Heart left ventricle (tissue), 16 donors: ENCODE measurements at regions not wholly inside any gene's neighbourhood (a gene's known extent, or its start where the extent isn't known, plus 50 kb on each side); places are given as distances from the start of the nearest gene placed in this dataset.

ENCODE experiments used
- ATAC-seq, 4 donors: fragments of 200-7000 bp; cut with Tn5 transposase; one replicate each; pipeline ENCODE4 v1.9.1; 2020 to 2022; ENCODE audit warnings: moderate library complexity in 4 of 4, mild to moderate bottlenecking in 3 of 4, moderate number of reproducible peaks in 1 of 4
- DNase-seq, 5 donors: peaks; one replicate each; pipeline ENCODE4 v3.0.0-alpha.2; 2020
- H3K27ac ChIP-seq, 12 donors: fragments of 200-600 bp; sonication (generic) in 4 of 12; one replicate each; pipeline versions ENCODE4 v1.5.0 to v1.8.0; 2016 to 2022; ENCODE audit warnings: mild to moderate bottlenecking in 2 of 12
- H3K27me3 ChIP-seq, 9 donors: fragments of 200-600 bp; sonication (generic) in 2 of 9; one replicate each; pipeline versions ENCODE4 v1.5.1 to v1.8.0; 2016 to 2022; ENCODE audit warnings: mild to moderate bottlenecking in 3 of 9
- H3K36me3 ChIP-seq, 9 donors: fragments of 200-600 bp; sonication (generic) in 2 of 9; one replicate each; pipeline versions ENCODE4 v1.5.0 to v1.8.0; 2018 to 2022; ENCODE audit warnings: mild to moderate bottlenecking in 2 of 9
- H3K4me1 ChIP-seq, 12 donors: fragments of 200-600 bp; sonication (generic) in 4 of 12; one replicate each; pipeline versions ENCODE4 v1.5.0 to v1.8.0; 2016 to 2022; ENCODE audit warnings: mild to moderate bottlenecking in 3 of 12
- H3K4me3 ChIP-seq, 12 donors: fragments of 200-600 bp; sonication (generic) in 4 of 12; one replicate each; pipeline versions ENCODE4 v1.5.0 to v1.8.0; 2017 to 2022; ENCODE audit warnings: mild to moderate bottlenecking in 9 of 12, moderate library complexity in 4 of 12
- H3K9me3 ChIP-seq, 12 donors: fragments of 200-600 bp; sonication (generic) in 4 of 12; one replicate each; pipeline versions ENCODE4 v1.5.0 to v1.8.0; 2016 to 2022; ENCODE audit warnings: mild to moderate bottlenecking in 1 of 12
- POLR2A ChIP-seq, 2 donors: fragments of 450-650 bp; IDR thresholded peaks; one replicate each; pipeline ENCODE4 v1.6.1; 2017; ENCODE audit warnings: antibody characterized with exemption in 2 of 2, mild to moderate bottlenecking in 2 of 2, moderate library complexity in 2 of 2
- WGBS, 4 donors: extraction: QIAGEN DNeasy Blood & Tissue Kit in 2 of 4; methylation state at CpG; one replicate each; pipeline versions ENCODE4 v1.1.5 to v1.1.7; 2013 to 2018; 5-methylcytosine and 5-hydroxymethylcytosine counted together
- intact Hi-C, 10 donors: fragments of 100-400 bp; cut with DNase I; formaldehyde crosslinking; loops; one replicate each; pipeline versions ENCODE4 v1.11.1 to v1.14.2; 2022
- TF ChIP-seq, protein P1 (sequence below), 12 donors: fragments of 200-600 bp; sonication (generic) in 4 of 12; IDR thresholded peaks; one replicate each; pipeline versions ENCODE4 v1.5.0 to v1.8.0; 2018 to 2022; ENCODE audit warnings: antibody characterized with exemption in 12 of 12, mild to moderate bottlenecking in 5 of 12
- donor health status: ischemic (EF 13 %, LVEDD 7.1; RV severe dilation, severe dysfunction).
- donor health status: healthy with polysubstance abuse.
- donor health status: DM: no; HTN: yes; CAD: no.
- donor health status: DM: no; HTN: no; CAD: no.
- donor health status: ischemic (EF 25% LVEDD 6.9; RV normal size, moderate dysfunction).
- donor health status: ischemic (EF 25% LVEDD 5.7; RV mildly dilated, moderate dysfunction).
- donor health status: healthy.
- donor health status: DM: yes; HTN: yes; CAD: no.
- donor health status: ischemic (EF 35%, LVEDD 5.7; RV mildly dilated, moderate dysfunction).
- donor health status: nonischemic (EF 11% LVEDD 7.7; RV severe dilation, severe dysfunction).
- donor health status: DM: yes; HTN: yes; CAD: no.
- donor health status: PGD.
- donor health status: ischemic (EF 29% LVEDD 5.4; RV normal size, mild dysfunction).
- donor health status: nonischemic (EF 23%, LVEDD 6.1; RV moderate dilation, normal function).

DNA sequence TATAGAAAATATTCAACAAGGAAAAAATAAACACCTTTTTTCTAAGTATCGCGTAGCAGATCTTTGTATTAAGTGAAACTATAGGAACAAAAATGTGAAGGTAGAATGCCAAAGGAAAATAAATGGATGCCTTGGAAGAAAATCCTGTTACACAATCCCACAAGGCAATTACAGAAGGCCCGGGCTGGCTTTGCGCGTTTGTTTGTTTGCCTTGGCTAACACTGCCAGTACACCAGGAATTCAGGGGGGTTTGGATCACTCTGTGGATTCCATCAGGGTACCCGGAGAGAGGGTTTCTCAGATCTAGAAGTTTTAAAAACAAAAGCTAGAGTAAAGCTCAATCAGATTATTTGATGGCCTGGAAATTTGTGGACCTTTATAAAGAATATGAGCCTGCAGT, 478.3 kb downstream of the FBXO15 start:
- H3K4me1 ChIP-seq: no peaks in the 10 kb centered on the region
- 76 to 81% (median 78%) methylated on average over 6 of the region's 6 CpGs for WGBS, 4 donors
- no peak overlapping the region for H3K27ac ChIP-seq
- no peaks in the 10 kb centered on the region for H3K27me3 ChIP-seq
- intact Hi-C loops: no loop called here
- DNase-seq (no peak), ATAC-seq (no peak)
- TF ChIP-seq, protein P1, sequence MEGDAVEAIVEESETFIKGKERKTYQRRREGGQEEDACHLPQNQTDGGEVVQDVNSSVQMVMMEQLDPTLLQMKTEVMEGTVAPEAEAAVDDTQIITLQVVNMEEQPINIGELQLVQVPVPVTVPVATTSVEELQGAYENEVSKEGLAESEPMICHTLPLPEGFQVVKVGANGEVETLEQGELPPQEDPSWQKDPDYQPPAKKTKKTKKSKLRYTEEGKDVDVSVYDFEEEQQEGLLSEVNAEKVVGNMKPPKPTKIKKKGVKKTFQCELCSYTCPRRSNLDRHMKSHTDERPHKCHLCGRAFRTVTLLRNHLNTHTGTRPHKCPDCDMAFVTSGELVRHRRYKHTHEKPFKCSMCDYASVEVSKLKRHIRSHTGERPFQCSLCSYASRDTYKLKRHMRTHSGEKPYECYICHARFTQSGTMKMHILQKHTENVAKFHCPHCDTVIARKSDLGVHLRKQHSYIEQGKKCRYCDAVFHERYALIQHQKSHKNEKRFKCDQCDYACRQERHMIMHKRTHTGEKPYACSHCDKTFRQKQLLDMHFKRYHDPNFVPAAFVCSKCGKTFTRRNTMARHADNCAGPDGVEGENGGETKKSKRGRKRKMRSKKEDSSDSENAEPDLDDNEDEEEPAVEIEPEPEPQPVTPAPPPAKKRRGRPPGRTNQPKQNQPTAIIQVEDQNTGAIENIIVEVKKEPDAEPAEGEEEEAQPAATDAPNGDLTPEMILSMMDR (IDR thresholded peaks at IDR 0.05): no peak
- no peak for TF ChIP-seq POLR2A (IDR thresholded peaks at IDR 0.05)
- H3K9me3 ChIP-seq: no peaks in the 10 kb centered on the region
- H3K4me3 ChIP-seq: no peak overlapping the region
- H3K36me3 ChIP-seq: no peaks in the 10 kb centered on the region

DNA sequence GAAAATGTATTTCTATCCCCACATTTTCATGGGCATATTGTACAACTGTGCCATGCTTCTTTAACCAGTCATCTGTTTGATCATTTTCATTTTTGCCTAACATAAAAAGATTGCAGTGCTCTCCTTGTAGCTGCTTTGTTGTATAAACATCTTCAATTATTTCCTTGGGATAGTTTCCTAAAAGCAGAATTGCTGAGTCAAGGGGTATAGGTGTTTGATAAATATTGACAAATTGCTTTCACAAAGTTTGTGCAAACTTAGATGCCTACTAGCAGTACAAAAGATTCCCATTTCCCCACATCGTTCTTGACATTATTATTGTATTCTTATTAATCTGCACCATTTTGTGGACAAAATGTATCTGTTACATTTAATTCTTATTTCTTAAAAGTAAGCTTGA, 479.6 kb downstream of the FBXO15 start:
- H3K27me3 ChIP-seq: no peaks in the 10 kb centered on the region
- ATAC-seq (no peak), DNase-seq (no peak)
- intact Hi-C loops: no loop called here
- no peaks in the 10 kb centered on the region for H3K9me3 ChIP-seq
- 83 to 90% (median 87%) methylated on average over 1 of the region's 1 CpG for WGBS, 4 donors
- no peaks in the 10 kb centered on the region for H3K36me3 ChIP-seq
- TF ChIP-seq POLR2A (IDR thresholded peaks at IDR 0.05): no peak
- no peaks in the 10 kb centered on the region for H3K4me1 ChIP-seq
- no peak overlapping the region for H3K4me3 ChIP-seq
- no peak overlapping the region for H3K27ac ChIP-seq

DNA sequence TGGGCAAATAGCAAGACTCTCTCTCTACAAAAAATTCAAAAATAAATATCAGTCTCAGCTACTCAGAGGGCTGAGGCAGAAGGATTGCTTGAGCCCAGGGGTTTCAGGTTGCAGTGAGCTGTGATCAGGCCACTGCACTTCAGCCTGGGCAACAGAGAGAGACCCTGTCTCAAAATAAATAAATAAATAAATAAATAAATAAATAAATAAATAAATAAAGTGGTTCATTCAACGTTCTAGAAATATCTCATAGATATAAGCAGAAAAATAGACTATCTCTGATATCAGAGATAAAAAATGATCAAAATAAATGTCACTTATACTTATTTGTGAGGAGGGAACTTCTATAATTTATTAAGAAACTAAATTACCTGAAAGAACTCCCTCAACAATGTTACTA, 480.9 kb downstream of the FBXO15 start:
- no peaks in the 10 kb centered on the region for H3K4me1 ChIP-seq
- no peak overlapping the region for H3K27ac ChIP-seq
- H3K9me3 ChIP-seq: no peaks in the 10 kb centered on the region
- H3K27me3 ChIP-seq: no peaks in the 10 kb centered on the region
- intact Hi-C loops: no loop called here
- no peak overlapping the region for H3K4me3 ChIP-seq
- TF ChIP-seq, protein P1 (IDR thresholded peaks at IDR 0.05): no peak
- no peak for TF ChIP-seq POLR2A (IDR thresholded peaks at IDR 0.05)
- H3K36me3 ChIP-seq: no peaks in the 10 kb centered on the region
- ATAC-seq: no peak
- 82 to 92% (median 87%) methylated on average over 1 of the region's 1 CpG for WGBS, 4 donors
- DNase-seq: no peak

DNA sequence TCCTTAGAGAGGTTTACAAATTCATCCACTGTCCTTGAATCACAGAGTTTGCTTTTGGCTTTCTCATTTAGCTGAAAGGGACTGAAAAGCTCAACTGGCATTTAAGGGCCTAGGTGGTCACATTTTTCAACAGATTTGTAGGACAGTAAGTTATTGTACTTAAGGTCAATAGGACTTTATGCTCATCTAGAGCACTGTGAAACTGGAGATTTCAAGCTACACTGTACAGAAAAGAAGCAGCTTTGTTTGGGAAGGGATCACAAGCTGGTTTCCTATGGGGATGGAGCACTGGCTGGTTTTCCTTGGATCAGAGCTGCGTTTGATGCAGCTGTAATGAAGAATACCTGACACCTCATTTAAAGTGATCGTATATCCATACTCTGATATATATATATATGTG, 482.7 kb downstream of the FBXO15 start:
- intact Hi-C loops: no loop called here
- H3K4me3 ChIP-seq: no peak overlapping the region
- DNase-seq (no peak), ATAC-seq (no peak)
- no peaks in the 10 kb centered on the region for H3K36me3 ChIP-seq
- TF ChIP-seq, protein P1 (IDR thresholded peaks at IDR 0.05): no peak
- no peak for TF ChIP-seq POLR2A (IDR thresholded peaks at IDR 0.05)
- no peaks in the 10 kb centered on the region for H3K27me3 ChIP-seq
- no peak overlapping the region for H3K27ac ChIP-seq
- H3K9me3 ChIP-seq: no peaks in the 10 kb centered on the region
- no peaks in the 10 kb centered on the region for H3K4me1 ChIP-seq
- WGBS, 4 donors: 87 to 100% (median 92%) methylated on average over 2 of the region's 2 CpGs

DNA sequence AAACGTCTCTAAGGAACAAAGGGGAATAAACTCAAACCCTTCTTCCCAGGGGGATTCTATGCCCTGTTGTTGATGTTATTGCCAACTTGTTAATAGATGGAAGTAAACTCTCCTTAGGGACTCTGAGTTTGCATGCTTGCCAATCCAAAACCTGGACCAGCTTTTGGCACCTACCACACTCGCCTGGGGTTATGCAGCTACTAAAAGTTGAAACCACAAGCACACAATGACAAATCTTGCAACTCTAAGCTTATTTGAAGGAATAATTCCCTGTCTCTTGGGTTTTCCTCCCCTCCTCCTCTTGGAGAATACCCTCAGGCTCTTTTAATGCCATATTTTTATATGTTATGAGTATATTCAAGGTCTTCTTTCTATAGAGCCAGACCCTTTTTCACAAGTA, 484.1 kb downstream of the FBXO15 start:
- Histone ChIP-seq H3K36me3 (no peaks in the 10 kb centered on the region), H3K9me3 (no peaks in the 10 kb centered on the region), H3K4me1 (no peaks in the 10 kb centered on the region), H3K4me3 (no peak overlapping the region), H3K27me3 (no peaks in the 10 kb centered on the region), H3K27ac (no peak overlapping the region)
- no peak for ATAC-seq
- intact Hi-C loops: no loop called here
- TF ChIP-seq, protein P1 (IDR thresholded peaks at IDR 0.05): no peak
- no peak for TF ChIP-seq POLR2A (IDR thresholded peaks at IDR 0.05)
- DNase-seq: no peak
- 61 to 78% (median 71%) methylated on average over 2 of the region's 2 CpGs for WGBS, 4 donors
